Gastrocnemius medialis (tissue), 4 donors: ENCODE measurements at regions not wholly inside any gene's neighbourhood (a gene's known extent, or its start where the extent isn't known, plus 50 kb on each side); places are given as distances from the start of the nearest gene placed in this dataset.

Experiments used
- ATAC-seq, 2 donors: fragments of 150-250 bp; one replicate each; pipeline ENCODE4 v1.9.1; 2016
- DNase-seq, 2 donors: peaks; one replicate each; pipeline ENCODE4 v3.0.0-alpha.2; 2019
- H3K27ac ChIP-seq, 4 donors: fragments of 200-600 bp; sonication (generic); 1 replicate in 1 of 4; 2 replicates in 3 of 4; pipeline ENCODE4 v1.5.1; 2016 to 2018; ENCODE audit warnings: mild to moderate bottlenecking in 2 of 4, moderate library complexity in 1 of 4
- H3K27me3 ChIP-seq, 3 donors: fragments of 200-600 bp; sonication (generic) in 2 of 3; 1 replicate in 1 of 3; 2 replicates in 2 of 3; pipeline versions ENCODE4 v1.5.1 to v1.6.0; 2016 to 2019; ENCODE audit warnings: mild to moderate bottlenecking in 1 of 3, moderate library complexity in 1 of 3
- H3K36me3 ChIP-seq, 2 donors: fragments of 200-600 bp; sonication (generic) in 1 of 2; one replicate each; pipeline ENCODE4 v1.5.1; 2017 to 2018
- H3K4me1 ChIP-seq, 2 donors: fragments of 200-600 bp; sonication (generic) in 1 of 2; one replicate each; pipeline ENCODE4 v1.5.1; 2016 to 2017; ENCODE audit warnings: mild to moderate bottlenecking in 2 of 2
- H3K4me3 ChIP-seq, 4 donors: fragments of 200-600 bp; sonication (generic) in 3 of 4; 1 replicate in 1 of 4; 2 replicates in 3 of 4; pipeline ENCODE4 v1.5.1; 2016 to 2019; ENCODE audit warnings: mild to moderate bottlenecking in 2 of 4
- H3K9me3 ChIP-seq, 3 donors: fragments of 200-600 bp; sonication (generic) in 2 of 3; 1 replicate in 1 of 3; 2 replicates in 2 of 3; pipeline ENCODE4 v1.5.1; 2016 to 2019
- POLR2A ChIP-seq, 2 donors: fragments of 450-650 bp; IDR thresholded peaks; one replicate each; pipeline ENCODE4 v1.6.1; 2017; ENCODE audit warnings: antibody characterized with exemption in 2 of 2, mild to moderate bottlenecking in 2 of 2, moderate library complexity in 2 of 2
- in situ Hi-C, 4 donors: fragments of 200-750 bp; cut with MboI; loops; one replicate each; pipeline versions ENCODE4 v1.15.0 to v1.8.0; 2017; ENCODE audit warnings: low sequenced_read_pairs in 4 of 4
- intact Hi-C: fragments of 100-400 bp; cut with DNase I; formaldehyde crosslinking; loops from one replicate; pipeline ENCODE4 v1.15.1; 2023; ENCODE audit warnings: low total_unique reads
- TF ChIP-seq, protein P1 (sequence below), 5 experiments: fragments of 450-650 bp in 3 of 5; fragments of 200-600 bp in 2 of 5; sonication (generic) in 2 of 5; IDR thresholded peaks in 4 of 5; conservative IDR thresholded peaks in 1 of 5; 1 replicate in 4 of 5; 2 replicates in 1 of 5; pipeline ENCODE4 v1.5.1; 2016 to 2019; ENCODE audit warnings: antibody characterized with exemption in 5 of 5, mild to moderate bottlenecking in 3 of 5, moderate library complexity in 3 of 5

- Histone ChIP-seq H3K27me3 (no peaks in the 10 kb centered on the region), H3K4me3 (no peak overlapping the region)
- intact Hi-C loops: no loop called here
These were observed 242.4 kb downstream of the ALDH8A1 start for GRCh38 chr6:134707342-134708031.

GRCh38 chr6:134706806-134707205 is 243.1 kb downstream of the ALDH8A1 start:
- in situ Hi-C loops: no loop called here
- TF ChIP-seq, protein P1, sequence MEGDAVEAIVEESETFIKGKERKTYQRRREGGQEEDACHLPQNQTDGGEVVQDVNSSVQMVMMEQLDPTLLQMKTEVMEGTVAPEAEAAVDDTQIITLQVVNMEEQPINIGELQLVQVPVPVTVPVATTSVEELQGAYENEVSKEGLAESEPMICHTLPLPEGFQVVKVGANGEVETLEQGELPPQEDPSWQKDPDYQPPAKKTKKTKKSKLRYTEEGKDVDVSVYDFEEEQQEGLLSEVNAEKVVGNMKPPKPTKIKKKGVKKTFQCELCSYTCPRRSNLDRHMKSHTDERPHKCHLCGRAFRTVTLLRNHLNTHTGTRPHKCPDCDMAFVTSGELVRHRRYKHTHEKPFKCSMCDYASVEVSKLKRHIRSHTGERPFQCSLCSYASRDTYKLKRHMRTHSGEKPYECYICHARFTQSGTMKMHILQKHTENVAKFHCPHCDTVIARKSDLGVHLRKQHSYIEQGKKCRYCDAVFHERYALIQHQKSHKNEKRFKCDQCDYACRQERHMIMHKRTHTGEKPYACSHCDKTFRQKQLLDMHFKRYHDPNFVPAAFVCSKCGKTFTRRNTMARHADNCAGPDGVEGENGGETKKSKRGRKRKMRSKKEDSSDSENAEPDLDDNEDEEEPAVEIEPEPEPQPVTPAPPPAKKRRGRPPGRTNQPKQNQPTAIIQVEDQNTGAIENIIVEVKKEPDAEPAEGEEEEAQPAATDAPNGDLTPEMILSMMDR (IDR thresholded peaks at IDR 0.05 in 4 of 5, conservative IDR thresholded peaks at IDR 0.05 in 1 of 5): no peak
- no peak for TF ChIP-seq POLR2A (IDR thresholded peaks at IDR 0.05)
- Histone ChIP-seq H3K9me3 (no peaks in the 10 kb centered on the region), H3K4me1 (no peaks in the 10 kb centered on the region), H3K4me3 (no peak overlapping the region), H3K27me3 (no peaks in the 10 kb centered on the region), H3K27ac (no peak overlapping the region), H3K36me3 (no peaks in the 10 kb centered on the region)
- ATAC-seq: no peak
- intact Hi-C loops: no loop called here
- DNase-seq: no peak

More at GRCh38 chr6:134707342-134708031, 242.4 kb downstream of the ALDH8A1 start:
- no peak for DNase-seq
- Histone ChIP-seq H3K36me3 (no peaks in the 10 kb centered on the region), H3K4me1 (no peaks in the 10 kb centered on the region), H3K9me3 (no peaks in the 10 kb centered on the region), H3K27ac (no peak overlapping the region)
- TF ChIP-seq, protein P1 (IDR thresholded peaks at IDR 0.05 in 4 of 5, conservative IDR thresholded peaks at IDR 0.05 in 1 of 5): no peak
- TF ChIP-seq POLR2A (IDR thresholded peaks at IDR 0.05): no peak
- no peak for ATAC-seq
- in situ Hi-C loops: no loop called here

DNA sequence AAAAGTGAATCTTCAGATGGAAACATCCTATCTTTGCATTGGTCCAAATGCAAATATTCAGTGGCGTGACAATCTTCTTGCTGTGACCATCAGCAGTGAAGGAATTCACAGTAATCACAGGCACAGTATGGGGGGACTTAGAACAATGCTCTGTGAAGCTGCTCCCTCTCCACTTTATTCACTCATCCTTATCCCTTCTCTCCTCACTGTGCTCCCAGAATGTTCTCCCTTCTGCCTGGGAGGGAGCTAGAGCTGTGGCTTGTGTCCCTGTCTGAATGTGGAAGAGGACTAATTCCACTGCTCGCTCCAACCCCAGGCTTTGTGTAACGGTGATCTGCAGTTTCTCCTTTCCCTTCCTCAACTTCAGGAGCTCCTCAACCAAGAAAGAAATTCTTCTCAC is 243.7 kb downstream of the ALDH8A1 start:
- in situ Hi-C loops (no loop called here), intact Hi-C loops (no loop called here)
- ATAC-seq (no peak), DNase-seq (no peak)
- no peak overlapping the region for H3K4me3 ChIP-seq
- no peaks in the 10 kb centered on the region for H3K9me3 ChIP-seq
- no peaks in the 10 kb centered on the region for H3K36me3 ChIP-seq
- TF ChIP-seq POLR2A (IDR thresholded peaks at IDR 0.05): no peak
- no peak overlapping the region for H3K27ac ChIP-seq
- no peaks in the 10 kb centered on the region for H3K27me3 ChIP-seq
- H3K4me1 ChIP-seq: no peaks in the 10 kb centered on the region

DNA sequence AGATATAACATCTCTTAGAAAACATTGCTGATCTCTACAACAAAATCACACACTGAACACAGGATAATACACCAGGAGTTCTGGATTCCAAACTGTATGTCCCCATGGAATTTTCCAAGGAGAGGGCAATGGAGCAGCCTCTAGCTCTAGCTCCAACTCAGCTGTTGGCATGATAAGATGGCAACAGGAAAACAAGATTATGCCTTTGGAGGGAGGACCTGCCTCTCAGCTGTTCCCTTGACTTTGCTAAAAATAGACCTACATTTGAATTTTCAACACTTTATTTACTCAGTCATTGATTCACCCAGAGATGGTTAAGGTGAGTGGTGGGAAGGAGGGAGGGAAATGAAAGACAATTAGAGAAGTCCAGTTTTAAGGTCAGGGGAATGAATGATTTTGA is 246.7 kb downstream of the ALDH8A1 start:
- no peak overlapping the region for H3K27ac ChIP-seq
- H3K27me3 ChIP-seq: no peaks in the 10 kb centered on the region
- H3K36me3 ChIP-seq: no peaks in the 10 kb centered on the region
- DNase-seq: no peak
- intact Hi-C loops: no loop called here
- in situ Hi-C loops: no loop called here
- no peak for ATAC-seq
- no peak overlapping the region for H3K4me3 ChIP-seq
- TF ChIP-seq, protein P1 (IDR thresholded peaks at IDR 0.05 in 4 of 5, conservative IDR thresholded peaks at IDR 0.05 in 1 of 5): no peak
- no peak for TF ChIP-seq POLR2A (IDR thresholded peaks at IDR 0.05)
- no peaks in the 10 kb centered on the region for H3K4me1 ChIP-seq
- no peaks in the 10 kb centered on the region for H3K9me3 ChIP-seq

DNA sequence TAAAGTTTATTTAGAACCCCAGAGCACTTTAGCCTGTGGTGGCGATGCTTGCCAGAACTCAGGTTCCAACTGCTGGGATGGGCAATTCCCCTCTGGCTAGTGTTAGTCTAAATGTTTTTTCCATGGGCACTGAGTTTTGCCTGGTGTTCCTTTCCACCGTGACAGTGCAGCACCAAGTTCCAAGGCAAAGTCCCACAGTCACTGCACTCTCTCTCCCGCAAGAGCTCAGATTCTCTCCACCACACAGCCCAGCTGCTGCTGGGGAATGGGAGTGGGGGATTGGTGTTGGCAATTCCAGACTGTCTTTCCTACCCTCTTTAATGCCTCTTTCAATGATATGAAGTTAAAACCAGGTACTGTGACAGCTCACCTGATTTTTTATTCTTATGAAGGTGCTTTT is 247.6 kb downstream of the ALDH8A1 start:
- no peak for ATAC-seq
- Histone ChIP-seq H3K4me1 (no peaks in the 10 kb centered on the region), H3K27me3 (no peaks in the 10 kb centered on the region), H3K4me3 (no peak overlapping the region), H3K9me3 (no peaks in the 10 kb centered on the region), H3K36me3 (no peaks in the 10 kb centered on the region), H3K27ac (no peak overlapping the region)
- intact Hi-C loops (no loop called here), in situ Hi-C loops (no loop called here)
- TF ChIP-seq, protein P1 (IDR thresholded peaks at IDR 0.05 in 4 of 5, conservative IDR thresholded peaks at IDR 0.05 in 1 of 5): no peak
- no peak for TF ChIP-seq POLR2A (IDR thresholded peaks at IDR 0.05)
- no peak for DNase-seq
